GM10266 (cell line): ENCODE measurements at regions not wholly inside any gene's neighbourhood (a gene's known extent, or its start where the extent isn't known, plus 50 kb on each side); places are given as distances from the start of the nearest gene placed in this dataset.

Experiments
- DNase-seq: peaks from one replicate; pipeline ENCODE4 v3.0.0; 2012; ENCODE audit errors: extremely low spot score
- TF ChIP-seq, protein P1 (sequence below): IDR thresholded peaks from 2 replicates; pipeline ENCODE4 v1.5.1; 2012; ENCODE audit warnings: mild to moderate bottlenecking, low read depth; ENCODE audit not compliant: control insufficient read depth, insufficient read depth; ENCODE audit errors: missing control alignments

DNA sequence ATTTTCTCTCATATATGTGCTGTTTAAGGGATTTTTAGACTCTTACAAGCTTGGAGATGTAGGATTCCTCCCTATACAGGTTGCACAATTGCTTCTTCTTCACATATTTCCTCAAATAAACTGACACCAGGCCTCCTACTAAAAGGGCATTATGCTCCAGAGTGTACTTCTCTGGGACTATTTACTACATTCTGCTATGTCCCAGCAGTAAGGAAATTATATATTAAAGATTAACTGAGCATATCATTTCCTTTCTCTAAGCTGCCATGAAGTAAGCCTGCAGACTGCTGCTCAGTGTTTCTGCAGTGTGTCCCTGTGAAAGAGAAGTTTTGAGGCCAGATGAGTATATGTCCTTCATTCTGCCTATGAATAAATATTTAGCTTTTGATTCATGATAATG is 356.9 kb upstream of the NUDT12 start:
- DNase-seq, result no peak
- TF ChIP-seq, protein P1, sequence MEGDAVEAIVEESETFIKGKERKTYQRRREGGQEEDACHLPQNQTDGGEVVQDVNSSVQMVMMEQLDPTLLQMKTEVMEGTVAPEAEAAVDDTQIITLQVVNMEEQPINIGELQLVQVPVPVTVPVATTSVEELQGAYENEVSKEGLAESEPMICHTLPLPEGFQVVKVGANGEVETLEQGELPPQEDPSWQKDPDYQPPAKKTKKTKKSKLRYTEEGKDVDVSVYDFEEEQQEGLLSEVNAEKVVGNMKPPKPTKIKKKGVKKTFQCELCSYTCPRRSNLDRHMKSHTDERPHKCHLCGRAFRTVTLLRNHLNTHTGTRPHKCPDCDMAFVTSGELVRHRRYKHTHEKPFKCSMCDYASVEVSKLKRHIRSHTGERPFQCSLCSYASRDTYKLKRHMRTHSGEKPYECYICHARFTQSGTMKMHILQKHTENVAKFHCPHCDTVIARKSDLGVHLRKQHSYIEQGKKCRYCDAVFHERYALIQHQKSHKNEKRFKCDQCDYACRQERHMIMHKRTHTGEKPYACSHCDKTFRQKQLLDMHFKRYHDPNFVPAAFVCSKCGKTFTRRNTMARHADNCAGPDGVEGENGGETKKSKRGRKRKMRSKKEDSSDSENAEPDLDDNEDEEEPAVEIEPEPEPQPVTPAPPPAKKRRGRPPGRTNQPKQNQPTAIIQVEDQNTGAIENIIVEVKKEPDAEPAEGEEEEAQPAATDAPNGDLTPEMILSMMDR, result no peak

GRCh38 chr5:103918668-103919367 is 356.2 kb upstream of the NUDT12 start:
- no peak for DNase-seq
- TF ChIP-seq, protein P1, result no peak

DNA sequence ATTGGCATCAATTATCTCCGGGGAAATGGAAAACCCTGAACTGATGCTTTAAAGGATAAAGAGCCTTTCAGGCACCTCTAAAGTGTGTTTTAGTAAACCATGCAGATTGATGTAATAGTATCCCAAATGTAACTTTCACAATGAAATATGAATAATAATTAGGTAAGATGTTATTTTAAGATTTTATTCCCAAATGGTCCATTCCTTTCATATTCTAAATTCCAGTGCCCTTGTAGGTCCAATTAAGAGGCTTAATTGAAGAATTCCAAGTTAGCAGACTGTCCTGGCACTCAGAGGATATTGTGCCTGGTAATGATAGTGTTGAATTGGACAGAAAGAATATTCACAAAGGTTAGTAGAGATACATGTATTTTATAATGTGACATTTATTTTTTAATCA is 352.5 kb upstream of the NUDT12 start:
- TF ChIP-seq, protein P1, result no peak
- DNase-seq, result no peak

DNA sequence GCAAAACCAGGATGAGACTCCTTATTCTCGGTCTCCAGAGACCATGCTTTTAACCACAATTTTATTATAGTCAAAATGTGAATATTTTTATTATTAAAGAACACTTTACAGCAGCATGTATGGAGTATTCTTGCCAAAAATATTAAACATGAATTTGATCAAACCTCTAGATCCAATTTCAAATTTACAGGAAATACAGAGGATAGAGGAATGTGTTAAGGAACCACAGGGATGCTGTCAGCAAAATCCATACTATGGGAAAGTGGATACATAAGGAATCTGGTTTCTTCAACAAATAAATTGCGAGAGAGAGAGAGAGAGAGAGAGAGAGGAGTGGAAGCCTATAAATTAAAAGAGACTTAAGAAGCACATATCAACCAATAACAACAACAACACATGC is 348.2 kb upstream of the NUDT12 start:
- TF ChIP-seq, protein P1, result no peak
- DNase-seq, result no peak

DNA sequence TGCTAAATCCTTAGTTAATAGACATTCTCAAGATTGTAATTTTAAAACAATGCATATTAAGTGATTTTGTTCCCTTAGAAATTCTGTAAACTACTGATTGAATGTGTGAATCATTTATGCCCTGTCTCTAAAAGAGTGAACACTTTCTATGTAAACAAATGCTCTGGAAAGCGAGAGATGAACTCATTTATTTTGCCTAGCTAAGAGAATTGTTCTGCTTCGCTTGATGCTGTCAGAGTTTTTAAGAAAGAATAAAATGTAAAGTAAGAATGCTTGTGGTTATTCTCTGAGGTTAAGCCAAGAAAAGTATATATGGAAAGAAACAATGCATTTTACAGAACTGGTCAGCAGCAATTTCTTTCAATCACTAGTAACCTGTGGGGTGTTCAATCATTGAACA is 347.4 kb upstream of the NUDT12 start:
- TF ChIP-seq, protein P1, result no peak
- DNase-seq, result no peak

GRCh38 chr5:103909391-103909790 is 346.8 kb upstream of the NUDT12 start:
- DNase-seq, result no peak
- TF ChIP-seq, protein P1, result no peak

GRCh38 chr5:103908336-103909080 is 345.9 kb upstream of the NUDT12 start:
- no peak for DNase-seq
- TF ChIP-seq, protein P1, result no peak
